PFSK-1 (cell line): ENCODE measurements at regions not wholly inside any gene's neighbourhood (a gene's known extent, or its start where the extent isn't known, plus 50 kb on each side); places are given as distances from the start of the nearest gene placed in this dataset.

Source experiments
- FOXP2 ChIP-seq: optimal IDR thresholded peaks from 2 replicates; pipeline ENCODE3; 2011; ENCODE audit warnings: borderline replicate concordance, control low read depth, inconsistent platforms; ENCODE audit not compliant: insufficient read depth; ENCODE audit errors: extremely low read length, extremely low read depth
- POLR2AphosphoS5 ChIP-seq: IDR thresholded peaks from 2 replicates; pipeline ENCODE4 v1.6.1; 2012; ENCODE audit warnings: low read depth, mild to moderate bottlenecking, control low read depth, low read length, moderate library complexity
- REST ChIP-seq, 2 experiments: IDR thresholded peaks; 2 replicates each; pipeline versions ENCODE4 v1.6.1 to v1.8.0; 2011 to 2012; ENCODE audit warnings: low read depth in 2 of 2, low read length in 2 of 2, control low read depth in 1 of 2, inconsistent platforms in 1 of 2, mild to moderate bottlenecking in 1 of 2, moderate library complexity in 1 of 2; ENCODE audit not compliant: insufficient read depth in 1 of 2
- SIN3A ChIP-seq: IDR thresholded peaks from 2 replicates; pipeline ENCODE4 v1.6.1; 2012; ENCODE audit warnings: mild to moderate bottlenecking, low read length, moderate library complexity, borderline replicate concordance; ENCODE audit not compliant: insufficient read depth
- TAF1 ChIP-seq: IDR thresholded peaks from 2 replicates; pipeline ENCODE4 v1.6.1; 2012; ENCODE audit warnings: low read length, control low read depth, borderline replicate concordance; ENCODE audit not compliant: insufficient read depth

GRCh38 chr9:115985657-115986056 is 167.9 kb upstream of the PAPPA start:
- no peak for TF ChIP-seq SIN3A
- no peak for TF ChIP-seq REST (IDR thresholded peaks at IDR 0.05; ENCODE audit: insufficient read depth in 1 of 2, low read depth in 2 of 2, low read length in 2 of 2)
- TF ChIP-seq TAF1: no peak
- no peak for TF ChIP-seq POLR2AphosphoS5
- no peak for TF ChIP-seq FOXP2
